ENCODE measurements at regions not wholly inside any gene's neighbourhood (a gene's known extent, or its start where the extent isn't known, plus 50 kb on each side); places are given as distances from the start of the nearest gene placed in this dataset.

- peak; percentile 100 for ATAC-seq (ENCODE audit: insufficient read depth, low read depth)
- H2AFZ ChIP-seq (ENCODE audit: low read depth, low read length) = no peak overlapping the region
Measured at GRCh38 chr6:30396833-30397479, 52.0 kb downstream of the RPP21 start.

GRCh38 chr6:30397697-30398096 is 52.7 kb downstream of the RPP21 start:
- no peak for TF ChIP-seq EZH2 (IDR thresholded peaks at IDR 0.05; ENCODE audit: borderline replicate concordance, low read depth, low read length, severe bottlenecking)
- peak; percentile 20 for TF ChIP-seq CTCF (IDR thresholded peaks at IDR 0.05; ENCODE audit: borderline replicate concordance, extremely low read depth, low read length, poor library complexity, severe bottlenecking)
- H3K79me2 ChIP-seq (ENCODE audit: insufficient read depth, low read length) = no peaks in the 10 kb centered on the region
- H3K4me3 ChIP-seq (ENCODE audit: low read depth in 1 of 2, low read length in 2 of 2) = no peak overlapping the region
- H3K27ac ChIP-seq (ENCODE audit: low read length) = no peak overlapping the region
- no peak for DNase-seq
- H2AFZ ChIP-seq (ENCODE audit: low read depth, low read length) = no peak overlapping the region
- no peak overlapping the region for H3K4me2 ChIP-seq (ENCODE audit: insufficient read depth, low read length)
- H3K9ac ChIP-seq (ENCODE audit: low read depth, low read length) = no peak overlapping the region
- H3K36me3 ChIP-seq (ENCODE audit: insufficient read depth, low read length) = no peaks in the 10 kb centered on the region
- peaks cover 3% of the 10 kb centered on the region; the same call in 1 of the 2 replicates for H3K4me1 ChIP-seq (ENCODE audit: insufficient read depth, low read length)
- H3K9me3 ChIP-seq (ENCODE audit: insufficient read depth, low read length, severe bottlenecking) = no peaks in the 10 kb centered on the region
- H3K27me3 ChIP-seq (ENCODE audit: insufficient read depth, low read length, poor library complexity) = peaks cover 54% of the 10 kb centered on the region
- no peaks in the 10 kb centered on the region for H4K20me1 ChIP-seq (ENCODE audit: insufficient read depth, low read length)
- ATAC-seq (ENCODE audit: insufficient read depth, low read depth) = no peak

More at GRCh38 chr6:30396833-30397479, 52.0 kb downstream of the RPP21 start:
- H3K9me3 ChIP-seq (ENCODE audit: insufficient read depth, low read length, severe bottlenecking) = no peaks in the 10 kb centered on the region
- no peaks in the 10 kb centered on the region for H3K79me2 ChIP-seq (ENCODE audit: insufficient read depth, low read length)
- peak overlapping the region; percentile 6; the same call in 1 of the 2 replicates for H3K4me2 ChIP-seq (ENCODE audit: insufficient read depth, low read length)
- no peak overlapping the region for H3K4me3 ChIP-seq (ENCODE audit: low read depth in 1 of 2, low read length in 2 of 2)
- TF ChIP-seq CTCF (IDR thresholded peaks at IDR 0.05; ENCODE audit: borderline replicate concordance, extremely low read depth, low read length, poor library complexity, severe bottlenecking) = peak; percentile 93
- TF ChIP-seq EZH2 (IDR thresholded peaks at IDR 0.05; ENCODE audit: borderline replicate concordance, low read depth, low read length, severe bottlenecking) = no peak
- H4K20me1 ChIP-seq (ENCODE audit: insufficient read depth, low read length) = no peaks in the 10 kb centered on the region
- H3K27ac ChIP-seq (ENCODE audit: low read length) = no peak overlapping the region
- H3K36me3 ChIP-seq (ENCODE audit: insufficient read depth, low read length) = no peaks in the 10 kb centered on the region
- peaks cover 50% of the 10 kb centered on the region for H3K27me3 ChIP-seq (ENCODE audit: insufficient read depth, low read length, poor library complexity)
- peaks cover 3% of the 10 kb centered on the region; the same call in 1 of the 2 replicates for H3K4me1 ChIP-seq (ENCODE audit: insufficient read depth, low read length)
- DNase-seq = peak; percentile 85
- no peak overlapping the region for H3K9ac ChIP-seq (ENCODE audit: low read depth, low read length)

- Histone ChIP-seq H3K27ac (ENCODE audit: low read length) (no peak overlapping the region), H2AFZ (ENCODE audit: low read depth, low read length) (no peak overlapping the region), H3K4me3 (ENCODE audit: low read depth in 1 of 2, low read length in 2 of 2) (no peak overlapping the region), H3K4me2 (ENCODE audit: insufficient read depth, low read length) (no peak overlapping the region), H3K9me3 (ENCODE audit: insufficient read depth, low read length, severe bottlenecking) (no peaks in the 10 kb centered on the region), H3K79me2 (ENCODE audit: insufficient read depth, low read length) (no peaks in the 10 kb centered on the region), H3K4me1 (ENCODE audit: insufficient read depth, low read length) (peaks cover 3% of the 10 kb centered on the region; the same call in 1 of the 2 replicates), H4K20me1 (ENCODE audit: insufficient read depth, low read length) (no peaks in the 10 kb centered on the region), H3K36me3 (ENCODE audit: insufficient read depth, low read length) (no peaks in the 10 kb centered on the region), H3K9ac (ENCODE audit: low read depth, low read length) (no peak overlapping the region), H3K27me3 (ENCODE audit: insufficient read depth, low read length, poor library complexity) (peaks cover 56% of the 10 kb centered on the region)
- TF ChIP-seq CTCF (IDR thresholded peaks at IDR 0.05; ENCODE audit: borderline replicate concordance, extremely low read depth, low read length, poor library complexity, severe bottlenecking) (no peak), EZH2 (IDR thresholded peaks at IDR 0.05; ENCODE audit: borderline replicate concordance, low read depth, low read length, severe bottlenecking) (no peak)
- no peak for DNase-seq
- ATAC-seq (ENCODE audit: insufficient read depth, low read depth) = no peak
Measured at GRCh38 chr6:30399390-30400058, 54.6 kb downstream of the RPP21 start.

Data from DND-41 (cell line).